ENCODE measurements at regions not wholly inside any gene's neighbourhood (a gene's known extent, or its start where the extent isn't known, plus 50 kb on each side); places are given as distances from the start of the nearest gene placed in this dataset.

DNA sequence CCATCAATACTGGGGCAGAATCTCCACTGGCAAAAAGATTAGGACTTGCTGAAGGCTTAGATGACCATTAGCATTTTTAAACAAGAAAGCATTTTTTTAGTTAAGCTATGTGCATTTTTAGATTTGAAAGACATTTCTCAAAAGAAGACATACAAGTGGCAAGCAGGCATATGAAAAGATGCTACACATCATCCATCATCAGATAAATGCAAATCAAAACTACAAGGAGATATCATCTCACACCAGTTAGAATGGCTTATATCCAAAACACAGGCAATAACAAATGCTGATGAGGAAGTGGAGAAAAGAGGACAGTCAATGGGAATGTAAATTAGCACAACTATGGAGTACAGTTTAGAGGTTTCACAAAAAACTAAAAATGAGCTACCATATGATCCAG lies 195.6 kb upstream of the TNC start:
- H3K4me3 Mint-ChIP-seq: no peak overlapping the region
- Histone ChIP-seq H2BK15ac (ENCODE audit: low read depth, low read length) (no peak overlapping the region), H3K27ac (ENCODE audit: insufficient read length, low read depth, low read length) (no peak overlapping the region), H3K23me2 (ENCODE audit: insufficient read length, low read depth, low read length, poor library complexity, severe bottlenecking) (no peaks in the 10 kb centered on the region), H4K5ac (ENCODE audit: insufficient read length, low read depth, low read length) (no peak overlapping the region), H3K23ac (ENCODE audit: insufficient read length, low read depth, low read length) (no peak overlapping the region), H2BK20ac (ENCODE audit: low read depth, low read length, poor library complexity, severe bottlenecking) (no peak overlapping the region), H3K4ac (ENCODE audit: low read depth, low read length) (no peak overlapping the region), H4K20me1 (ENCODE audit: control insufficient read depth, insufficient read depth, insufficient read length) (no peaks in the 10 kb centered on the region), H4K8ac (replicated peaks; ENCODE audit: insufficient read length, low read depth, low read length) (no peak overlapping the region), H3K79me1 (ENCODE audit: insufficient read depth, low read depth, low read length, poor library complexity, severe bottlenecking) (no peaks in the 10 kb centered on the region), H4K91ac (ENCODE audit: insufficient read length, low read depth, low read length) (no peak overlapping the region), H3K18ac (ENCODE audit: insufficient read length, low read depth, low read length) (no peak overlapping the region), H3K4me2 (ENCODE audit: insufficient read depth, insufficient read length, low read length) (no peak overlapping the region), H3K14ac (ENCODE audit: insufficient read depth, low read length) (no peak overlapping the region), H3K4me1 (ENCODE audit: insufficient read depth, low read length) (no peaks in the 10 kb centered on the region), H2AK5ac (ENCODE audit: insufficient read length, low read length) (no peak overlapping the region), H3K79me2 (ENCODE audit: insufficient read depth, low read length) (no peaks in the 10 kb centered on the region), H3K56ac (ENCODE audit: insufficient read length, low read depth, low read length) (no peak overlapping the region), H2BK5ac (ENCODE audit: insufficient read length, low read length) (no peak overlapping the region), H2AFZ (ENCODE audit: low read length) (no peak overlapping the region), H3T11ph (ENCODE audit: low read length) (no peak overlapping the region), H3K9me3 (ENCODE audit: control insufficient read depth, low read depth, low read length) (no peaks in the 10 kb centered on the region), H3K9ac (ENCODE audit: extremely low read depth, insufficient read length, low read length) (no peak overlapping the region), H2BK12ac (ENCODE audit: insufficient read length, low read depth, low read length) (no peak overlapping the region), H3K27me3 (ENCODE audit: insufficient read depth, low read length) (no peaks in the 10 kb centered on the region), H2BK120ac (ENCODE audit: low read depth, low read length, poor library complexity, severe bottlenecking) (no peak overlapping the region)
- H3K9me3 Mint-ChIP-seq: peaks cover 5 to 21% of the 10 kb centered on the region in 2 experiments
- no peaks in the 10 kb centered on the region for H3K4me1 Mint-ChIP-seq
- H3K36me3 Mint-ChIP-seq (ENCODE audit: insufficient read depth in 1 of 3, low read depth in 3 of 3): no peaks in the 10 kb centered on the region; a peak in 1 of 7 replicates
- H3K27ac Mint-ChIP-seq: no peak overlapping the region
- TF ChIP-seq, protein P1, sequence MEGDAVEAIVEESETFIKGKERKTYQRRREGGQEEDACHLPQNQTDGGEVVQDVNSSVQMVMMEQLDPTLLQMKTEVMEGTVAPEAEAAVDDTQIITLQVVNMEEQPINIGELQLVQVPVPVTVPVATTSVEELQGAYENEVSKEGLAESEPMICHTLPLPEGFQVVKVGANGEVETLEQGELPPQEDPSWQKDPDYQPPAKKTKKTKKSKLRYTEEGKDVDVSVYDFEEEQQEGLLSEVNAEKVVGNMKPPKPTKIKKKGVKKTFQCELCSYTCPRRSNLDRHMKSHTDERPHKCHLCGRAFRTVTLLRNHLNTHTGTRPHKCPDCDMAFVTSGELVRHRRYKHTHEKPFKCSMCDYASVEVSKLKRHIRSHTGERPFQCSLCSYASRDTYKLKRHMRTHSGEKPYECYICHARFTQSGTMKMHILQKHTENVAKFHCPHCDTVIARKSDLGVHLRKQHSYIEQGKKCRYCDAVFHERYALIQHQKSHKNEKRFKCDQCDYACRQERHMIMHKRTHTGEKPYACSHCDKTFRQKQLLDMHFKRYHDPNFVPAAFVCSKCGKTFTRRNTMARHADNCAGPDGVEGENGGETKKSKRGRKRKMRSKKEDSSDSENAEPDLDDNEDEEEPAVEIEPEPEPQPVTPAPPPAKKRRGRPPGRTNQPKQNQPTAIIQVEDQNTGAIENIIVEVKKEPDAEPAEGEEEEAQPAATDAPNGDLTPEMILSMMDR (conservative IDR thresholded peaks at IDR 0.05): no peak
- DNase-seq: no peak
- H3K27me3 Mint-ChIP-seq (ENCODE audit: low read depth): no peaks in the 10 kb centered on the region
